ENCODE measurements at regions not wholly inside any gene's neighbourhood (a gene's known extent, or its start where the extent isn't known, plus 50 kb on each side); places are given as distances from the start of the nearest gene placed in this dataset.

DNA sequence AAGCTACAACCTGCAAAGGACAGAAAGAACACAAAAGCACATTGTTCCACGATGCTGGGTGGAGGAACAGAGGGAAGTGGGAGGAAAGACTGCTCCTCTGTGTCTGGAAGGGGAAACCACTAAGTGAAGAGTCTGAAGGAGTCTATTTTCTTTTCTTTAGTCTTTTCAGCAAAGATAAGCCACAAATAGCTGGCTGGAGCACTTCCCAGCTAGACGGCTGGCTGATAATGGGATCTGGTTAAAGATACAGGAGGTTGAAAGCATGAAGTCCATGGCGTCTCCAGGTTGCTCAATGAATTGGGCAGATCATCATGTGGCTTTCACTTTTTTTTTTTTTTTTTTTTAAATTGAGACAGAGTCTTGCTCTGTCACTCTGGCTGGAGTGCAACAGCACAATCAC is 154.0 kb upstream of the KCNG1 start:
- TF ChIP-seq, protein P1, sequence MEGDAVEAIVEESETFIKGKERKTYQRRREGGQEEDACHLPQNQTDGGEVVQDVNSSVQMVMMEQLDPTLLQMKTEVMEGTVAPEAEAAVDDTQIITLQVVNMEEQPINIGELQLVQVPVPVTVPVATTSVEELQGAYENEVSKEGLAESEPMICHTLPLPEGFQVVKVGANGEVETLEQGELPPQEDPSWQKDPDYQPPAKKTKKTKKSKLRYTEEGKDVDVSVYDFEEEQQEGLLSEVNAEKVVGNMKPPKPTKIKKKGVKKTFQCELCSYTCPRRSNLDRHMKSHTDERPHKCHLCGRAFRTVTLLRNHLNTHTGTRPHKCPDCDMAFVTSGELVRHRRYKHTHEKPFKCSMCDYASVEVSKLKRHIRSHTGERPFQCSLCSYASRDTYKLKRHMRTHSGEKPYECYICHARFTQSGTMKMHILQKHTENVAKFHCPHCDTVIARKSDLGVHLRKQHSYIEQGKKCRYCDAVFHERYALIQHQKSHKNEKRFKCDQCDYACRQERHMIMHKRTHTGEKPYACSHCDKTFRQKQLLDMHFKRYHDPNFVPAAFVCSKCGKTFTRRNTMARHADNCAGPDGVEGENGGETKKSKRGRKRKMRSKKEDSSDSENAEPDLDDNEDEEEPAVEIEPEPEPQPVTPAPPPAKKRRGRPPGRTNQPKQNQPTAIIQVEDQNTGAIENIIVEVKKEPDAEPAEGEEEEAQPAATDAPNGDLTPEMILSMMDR (IDR thresholded peaks at IDR 0.05): no peak
- TF ChIP-seq EP300 (IDR thresholded peaks at IDR 0.05) (no peak), POLR2AphosphoS5 (IDR thresholded peaks at IDR 0.05) (no peak)

Measured in stomach (tissue), 4 donors.